Fibroblast of mammary gland (primary cell): ENCODE measurements at regions not wholly inside any gene's neighbourhood (a gene's known extent, or its start where the extent isn't known, plus 50 kb on each side); places are given as distances from the start of the nearest gene placed in this dataset.

ENCODE experiments used
- DNase-seq: peaks from one replicate; pipeline ENCODE4 v3.0.0-alpha.2; 2010; ENCODE audit warnings: low read depth
- H3K4me3 ChIP-seq: 2 replicates; pipeline ENCODE4 v1.5.1; 2011; ENCODE audit warnings: low read depth, mild to moderate bottlenecking, low read length, moderate library complexity; ENCODE audit not compliant: control insufficient read depth
- CTCF ChIP-seq: conservative IDR thresholded peaks from 2 replicates; pipeline ENCODE4 v1.5.1; 2011; ENCODE audit warnings: low read depth, low read length, inconsistent platforms; ENCODE audit not compliant: control insufficient read depth, insufficient read depth

- TF ChIP-seq CTCF: no peak
- no peak for DNase-seq
- H3K4me3 ChIP-seq: no peak overlapping the region
Observed at GRCh38 chr7:114109721-114110120, 190.9 kb upstream of the PPP1R3A start.

- peak; percentile 45 for DNase-seq
- no peak overlapping the region for H3K4me3 ChIP-seq
- TF ChIP-seq CTCF: no peak
Observed at GRCh38 chr7:114109304-114109703, 190.5 kb upstream of the PPP1R3A start.

GRCh38 chr7:114108510-114108909 lies 189.7 kb upstream of the PPP1R3A start:
- no peak for TF ChIP-seq CTCF
- H3K4me3 ChIP-seq: no peak overlapping the region
- DNase-seq: no peak

GRCh38 chr7:114107522-114107921 lies 188.7 kb upstream of the PPP1R3A start:
- TF ChIP-seq CTCF: no peak
- DNase-seq: peak; percentile 85
- no peak overlapping the region for H3K4me3 ChIP-seq

- TF ChIP-seq CTCF: no peak
- peak; percentile 21 for DNase-seq
- no peak overlapping the region for H3K4me3 ChIP-seq
Observed at GRCh38 chr7:114104035-114104434, 185.2 kb upstream of the PPP1R3A start.

GRCh38 chr7:114102996-114103395 lies 184.2 kb upstream of the PPP1R3A start:
- no peak overlapping the region for H3K4me3 ChIP-seq
- no peak for DNase-seq
- no peak for TF ChIP-seq CTCF

- H3K4me3 ChIP-seq: no peak overlapping the region
- DNase-seq: no peak
- TF ChIP-seq CTCF: no peak
Observed at GRCh38 chr7:114102131-114102530, 183.3 kb upstream of the PPP1R3A start.
